ENCODE measurements at regions not wholly inside any gene's neighbourhood (a gene's known extent, or its start where the extent isn't known, plus 50 kb on each side); places are given as distances from the start of the nearest gene placed in this dataset.
"Not testable (repeated sequence)": the region's sequence is repeated elsewhere in the genome, so short reads cannot be mapped to it uniquely, and the experiment has no call there.

DNA sequence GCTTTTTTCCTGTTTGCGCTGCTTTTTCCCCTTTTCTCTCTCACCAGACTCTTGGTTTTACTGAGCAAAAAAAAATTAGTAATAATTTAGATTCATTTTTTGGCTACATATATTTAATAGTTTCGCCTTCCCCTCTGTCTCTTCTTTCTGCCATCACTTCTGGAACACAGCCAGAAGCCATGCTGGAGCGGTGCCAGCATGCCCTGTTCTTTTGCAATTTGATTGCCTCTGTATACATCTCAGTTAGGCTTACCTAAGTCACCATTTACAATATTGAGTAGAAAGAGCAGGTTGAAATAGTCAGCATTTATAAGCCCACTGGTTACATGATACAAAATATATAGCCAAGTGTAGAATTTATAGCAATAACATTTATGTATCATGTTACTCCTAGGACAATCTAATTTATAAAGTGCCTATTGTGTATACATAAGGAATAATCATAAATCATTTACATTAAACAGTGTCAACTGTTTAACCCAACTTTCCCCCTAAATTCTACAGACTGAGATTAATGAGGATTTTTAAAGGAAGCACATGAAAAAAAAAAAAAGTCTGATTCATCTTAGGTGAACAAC is 413.8 kb upstream of the SOX5 start:
- no peak for DNase-seq (ENCODE audit: low read depth in 2 of 2)

DNA sequence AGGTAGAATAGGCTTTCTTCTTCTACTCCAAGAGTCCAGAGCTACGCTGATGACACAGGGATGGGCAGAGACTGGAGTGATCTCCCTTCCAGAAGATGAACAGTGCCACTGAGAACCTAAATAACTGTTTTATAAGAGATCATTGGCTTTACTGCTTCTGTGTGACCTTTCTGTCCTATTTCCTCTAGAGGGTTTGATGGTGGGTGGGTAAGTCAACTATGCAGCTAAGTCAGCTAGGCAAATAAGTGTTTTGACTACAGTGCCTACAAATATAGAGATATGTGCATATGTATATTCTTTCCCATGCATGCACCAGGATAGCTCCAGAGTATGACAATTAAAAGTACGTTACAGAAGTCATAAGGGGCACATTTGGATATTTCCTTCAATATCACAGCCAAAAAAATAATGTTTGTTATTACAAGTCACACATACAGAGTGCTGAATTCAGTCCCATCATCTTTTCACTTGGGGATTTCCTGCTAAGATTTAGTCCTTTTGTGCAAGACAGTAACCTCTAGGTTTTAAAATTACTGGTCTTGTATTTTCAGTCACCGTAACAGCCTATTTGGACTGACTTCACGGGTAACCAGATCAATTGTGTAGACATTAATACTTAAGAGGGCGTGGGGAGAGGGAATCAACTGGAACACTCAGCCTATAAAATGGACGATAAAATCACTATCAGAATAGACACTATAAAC is 412.6 kb upstream of the SOX5 start:
- no peak for DNase-seq (ENCODE audit: low read depth in 2 of 2)

- DNase-seq (ENCODE audit: low read depth in 2 of 2): no peak
These were observed 411.4 kb upstream of the SOX5 start for GRCh38 chr12:24360907-24361306.

- no peak for DNase-seq (ENCODE audit: low read depth in 2 of 2)
These were observed 411.0 kb upstream of the SOX5 start for GRCh38 chr12:24360461-24360860.

DNA sequence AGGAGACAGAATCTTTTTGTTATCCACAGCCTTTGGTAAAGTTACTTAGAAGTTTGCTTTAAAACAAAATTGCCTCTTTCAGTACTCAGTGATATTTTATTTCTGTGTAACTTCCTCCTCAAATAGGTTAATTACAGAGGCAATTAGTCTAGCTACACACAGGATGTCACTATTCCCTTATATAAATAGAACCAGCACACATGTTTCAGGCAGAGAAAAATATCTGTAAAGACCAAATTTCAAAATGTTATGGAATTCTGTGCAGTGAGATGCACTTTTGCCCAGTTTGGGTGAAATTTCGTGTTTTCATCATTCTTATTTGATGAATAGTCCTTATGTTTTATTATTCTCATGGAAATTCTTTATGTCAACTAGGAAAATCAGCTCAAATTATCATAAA is 410.6 kb upstream of the SOX5 start:
- DNase-seq (ENCODE audit: low read depth in 2 of 2): no peak

GRCh38 chr12:24359418-24359817 is 409.9 kb upstream of the SOX5 start:
- no peak for DNase-seq (ENCODE audit: low read depth in 2 of 2)

GRCh38 chr12:24356240-24356804 is 406.9 kb upstream of the SOX5 start:
- DNase-seq (ENCODE audit: low read depth in 2 of 2): no peak

- no peak for DNase-seq (ENCODE audit: low read depth in 2 of 2)
These were observed 402.9 kb upstream of the SOX5 start for GRCh38 chr12:24352363-24352762.

DNA sequence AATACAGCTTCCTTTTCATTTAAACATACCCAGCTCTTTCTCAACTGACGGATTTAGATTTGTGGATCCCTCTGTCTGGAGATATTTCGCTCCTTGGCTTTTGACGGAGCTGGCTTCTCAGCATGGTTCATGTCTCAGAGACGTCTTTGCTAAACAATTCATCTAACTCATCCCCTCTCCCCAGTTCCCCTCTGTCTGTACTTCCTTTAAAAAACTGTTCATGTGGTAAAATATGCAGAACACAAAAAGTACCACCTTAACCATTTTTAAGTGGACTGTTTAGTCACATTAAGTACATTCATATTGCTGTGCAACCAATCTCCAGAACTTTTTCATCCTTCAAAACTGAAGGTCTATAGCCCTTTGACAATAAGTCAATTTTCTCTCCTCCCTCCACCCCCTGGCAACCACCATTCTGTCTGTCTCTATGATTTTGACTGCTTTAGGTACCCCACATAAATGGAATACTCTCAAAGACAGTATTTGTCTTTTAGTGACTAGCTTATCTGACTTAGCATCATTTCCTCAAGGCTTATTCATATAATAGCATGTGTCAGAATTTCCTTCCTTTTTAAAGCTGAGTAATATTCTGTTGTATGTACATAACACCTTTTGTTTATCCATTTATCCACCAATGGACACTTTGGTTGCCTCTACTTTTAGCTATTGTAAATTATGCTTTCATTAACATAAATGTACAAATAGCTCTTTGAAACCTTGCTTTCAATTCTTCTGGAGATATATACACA is 399.8 kb upstream of the SOX5 start:
- no peak for DNase-seq (ENCODE audit: low read depth in 2 of 2)

GRCh38 chr12:24348180-24348579 is 398.7 kb upstream of the SOX5 start:
- DNase-seq (ENCODE audit: low read depth in 2 of 2): not testable (repeated sequence)

GRCh38 chr12:24328261-24328660 is 378.8 kb upstream of the SOX5 start:
- DNase-seq (ENCODE audit: low read depth in 2 of 2): no peak

GRCh38 chr12:24325331-24325730 is 375.9 kb upstream of the SOX5 start:
- no peak for DNase-seq (ENCODE audit: low read depth in 2 of 2)

- DNase-seq (ENCODE audit: low read depth in 2 of 2): no peak
These were observed 358.4 kb upstream of the SOX5 start for GRCh38 chr12:24307716-24308335.

- no peak for DNase-seq (ENCODE audit: low read depth in 2 of 2)
These were observed 357.7 kb upstream of the SOX5 start for GRCh38 chr12:24307153-24307552.

GRCh38 chr12:24306001-24306400 is 356.5 kb upstream of the SOX5 start:
- no peak for DNase-seq (ENCODE audit: low read depth in 2 of 2)

DNA sequence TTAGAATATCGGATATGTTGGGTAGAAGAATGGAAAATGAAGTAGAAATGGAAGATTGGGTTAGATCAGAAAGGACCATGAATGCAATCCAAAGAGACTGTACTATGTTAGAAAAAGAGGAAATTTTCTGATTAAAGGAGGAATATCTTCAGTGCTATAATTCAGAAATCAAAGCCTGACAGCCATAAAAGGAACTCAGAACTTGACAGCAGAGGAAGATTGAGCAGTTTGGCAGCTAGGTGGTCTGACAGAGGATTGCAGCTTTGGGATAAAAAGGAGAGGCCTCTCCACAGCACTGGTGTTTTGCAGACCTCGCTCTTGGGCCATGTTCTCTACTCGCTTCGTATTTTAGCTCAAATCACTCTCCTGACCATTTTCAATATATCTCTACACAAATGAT is 354.8 kb upstream of the SOX5 start:
- DNase-seq (ENCODE audit: low read depth in 2 of 2): no peak

DNA sequence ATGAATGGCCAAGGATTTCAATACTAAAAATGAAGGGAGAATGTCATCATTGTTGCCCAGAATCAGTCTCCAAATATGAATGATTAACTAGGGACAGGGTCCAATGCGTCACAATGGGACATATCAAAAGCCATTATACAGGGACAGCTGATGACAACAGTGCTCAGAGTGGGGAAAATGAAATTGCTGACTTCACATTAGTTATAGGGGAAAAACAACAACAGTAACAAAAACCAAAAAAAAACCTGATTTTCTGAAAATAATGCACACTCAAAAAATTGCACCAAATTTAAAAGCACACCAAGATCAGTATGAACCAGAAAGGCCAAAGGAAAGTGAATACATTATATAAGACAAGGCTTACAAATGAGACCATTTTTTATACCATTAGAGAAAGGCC is 353.2 kb upstream of the SOX5 start:
- no peak for DNase-seq (ENCODE audit: low read depth in 2 of 2)

DNA sequence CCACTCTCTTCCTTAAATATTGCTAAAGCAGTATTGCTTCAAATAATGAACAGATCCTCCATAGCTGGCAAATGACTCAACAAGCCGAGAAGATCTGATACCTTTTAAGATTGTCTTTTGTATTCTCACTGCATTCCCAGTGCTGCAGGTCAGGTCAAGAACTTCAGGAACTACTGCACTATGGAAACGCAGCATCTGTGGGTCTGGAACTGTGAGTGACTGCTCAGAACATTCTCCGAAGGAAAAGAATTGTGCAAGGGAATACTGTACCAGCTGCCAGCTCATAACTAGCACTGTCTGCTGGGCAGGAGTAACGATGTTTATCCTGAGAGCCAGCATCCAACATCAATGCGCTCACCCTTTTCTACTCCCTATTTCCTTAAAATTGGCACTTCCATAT is 348.0 kb upstream of the SOX5 start:
- DNase-seq (ENCODE audit: low read depth in 2 of 2): no peak

DNA sequence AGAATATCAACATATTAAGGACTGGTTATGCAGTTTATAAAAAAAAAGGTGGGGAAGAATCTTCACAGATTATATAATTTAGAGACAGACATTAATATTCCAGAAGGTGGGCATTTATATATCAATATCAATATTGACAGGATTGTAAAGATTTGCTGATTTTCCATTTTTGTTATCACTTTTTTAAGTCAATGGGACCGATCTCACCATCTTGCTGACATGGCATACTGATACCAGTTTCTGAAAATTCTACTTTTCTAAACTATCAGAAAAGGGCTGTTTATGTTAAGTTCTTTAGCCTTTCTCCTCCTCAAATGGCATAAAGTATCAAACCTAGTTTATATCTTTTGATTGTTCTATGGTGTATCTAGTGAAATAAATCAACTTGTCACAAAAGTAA is 344.1 kb upstream of the SOX5 start:
- DNase-seq (ENCODE audit: low read depth in 2 of 2): no peak

GRCh38 chr12:24287963-24288362 is 338.5 kb upstream of the SOX5 start:
- no peak for DNase-seq (ENCODE audit: low read depth in 2 of 2)

- DNase-seq (ENCODE audit: low read depth in 2 of 2): no peak
These were observed 336.0 kb upstream of the SOX5 start for GRCh38 chr12:24285448-24285847.

GRCh38 chr12:24281341-24281740 is 331.9 kb upstream of the SOX5 start:
- no peak for DNase-seq (ENCODE audit: low read depth in 2 of 2)

Measured in stimulated activated CD4-positive, alpha-beta T cell treated with anti-CD3 and anti-CD28 coated beads, Interleukin-12 subunit alpha, Interleukin-12 subunit beta, amount 100 ng/mL, for 24 hours (primary cell).